HEK293 (cell line): ENCODE measurements at regions not wholly inside any gene's neighbourhood (a gene's known extent, or its start where the extent isn't known, plus 50 kb on each side); places are given as distances from the start of the nearest gene placed in this dataset.

Experiments
- ZNF530 ChIP-seq: fragments of 450-650 bp; formaldehyde crosslinking; IDR thresholded peaks from 2 replicates; pipeline ENCODE4 v1.5.1; 2016; ENCODE audit warnings: low read depth, missing biosample characterization, missing genetic modification characterization
- ZNF621 ChIP-seq: fragments of 450-650 bp; formaldehyde crosslinking; IDR thresholded peaks from 2 replicates; pipeline ENCODE4 v1.5.1; 2017; ENCODE audit warnings: missing biosample characterization, missing genetic modification characterization
- ZNF670 ChIP-seq: fragments of 450-650 bp; formaldehyde crosslinking; IDR thresholded peaks from 2 replicates; pipeline ENCODE4 v1.5.1; 2016; ENCODE audit warnings: missing biosample characterization, missing genetic modification characterization, low read depth
- ZNF830 ChIP-seq: fragments of 450-650 bp; IDR thresholded peaks from 2 replicates; pipeline ENCODE4 v1.5.0; 2018; ENCODE audit warnings: missing biosample characterization, missing genetic modification characterization, low read depth, mild to moderate bottlenecking, moderate library complexity
- TF ChIP-seq, protein P1 (sequence below): fragments of 450-650 bp; formaldehyde crosslinking; IDR thresholded peaks from 2 replicates; pipeline ENCODE4 v1.5.1; 2016; ENCODE audit warnings: missing biosample characterization, missing genetic modification characterization
- TF ChIP-seq, protein P2 (sequence below): fragments of 450-650 bp; formaldehyde crosslinking; IDR thresholded peaks from 2 replicates; pipeline ENCODE4 v1.5.1; 2016; ENCODE audit warnings: missing biosample characterization, missing genetic modification characterization
- TF ChIP-seq, protein P3 (sequence below): fragments of 450-650 bp; formaldehyde crosslinking; IDR thresholded peaks from 2 replicates; pipeline ENCODE4 v1.5.1; 2016; ENCODE audit warnings: missing biosample characterization, missing genetic modification characterization
- TF ChIP-seq, protein P4 (sequence below): fragments of 450-650 bp; formaldehyde crosslinking; IDR thresholded peaks from 2 replicates; pipeline ENCODE4 v1.5.1; 2016; ENCODE audit warnings: missing biosample characterization, missing genetic modification characterization
- TF ChIP-seq, protein P5 (sequence below): fragments of 450-650 bp; formaldehyde crosslinking; IDR thresholded peaks from 2 replicates; pipeline ENCODE4 v1.5.1; 2017; ENCODE audit warnings: missing biosample characterization, missing genetic modification characterization

DNA sequence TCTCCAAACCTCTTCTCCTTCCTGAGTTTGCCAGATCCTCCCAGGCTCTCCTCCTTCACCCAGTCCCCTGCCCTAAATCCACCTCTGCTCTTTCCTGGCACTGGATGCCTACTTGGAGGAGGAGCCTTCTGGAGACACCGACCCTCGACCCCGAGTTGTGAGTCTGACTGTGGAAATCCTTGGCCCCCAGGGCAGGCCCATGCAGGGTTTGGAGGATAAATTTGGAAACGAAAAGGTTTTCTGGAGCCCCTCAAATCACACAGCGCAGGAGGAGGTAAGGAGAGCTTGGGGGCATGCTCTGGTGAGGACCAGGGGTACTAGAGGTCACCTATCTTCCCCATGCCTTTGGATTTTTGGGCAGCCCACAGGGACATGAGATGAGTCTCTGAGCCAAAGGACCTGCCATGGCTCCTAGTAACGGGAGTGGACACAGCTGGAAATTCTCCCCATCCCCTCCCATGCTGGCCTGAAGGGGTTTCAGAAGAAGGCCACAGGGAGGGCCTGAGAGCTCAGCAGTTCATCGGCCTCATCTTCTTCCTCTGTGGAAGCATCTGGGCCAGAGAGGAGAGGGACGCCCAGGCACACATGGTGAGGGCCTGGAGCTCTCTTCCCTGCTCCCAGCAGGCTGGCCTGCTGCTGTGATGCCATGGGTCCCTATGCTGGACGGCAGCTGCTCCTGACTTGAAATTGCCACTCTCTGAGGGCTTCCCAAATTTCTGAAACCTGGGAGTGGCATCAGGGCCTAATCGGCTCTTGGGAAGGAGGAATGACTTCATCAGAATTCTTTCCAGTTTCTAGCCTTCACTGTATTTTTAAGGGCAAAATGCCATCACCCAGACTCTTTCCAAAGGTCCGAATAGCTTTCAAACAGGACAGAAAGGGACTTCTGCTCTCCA is 68.6 kb upstream of the ITGA11 start:
- TF ChIP-seq, protein P1, sequence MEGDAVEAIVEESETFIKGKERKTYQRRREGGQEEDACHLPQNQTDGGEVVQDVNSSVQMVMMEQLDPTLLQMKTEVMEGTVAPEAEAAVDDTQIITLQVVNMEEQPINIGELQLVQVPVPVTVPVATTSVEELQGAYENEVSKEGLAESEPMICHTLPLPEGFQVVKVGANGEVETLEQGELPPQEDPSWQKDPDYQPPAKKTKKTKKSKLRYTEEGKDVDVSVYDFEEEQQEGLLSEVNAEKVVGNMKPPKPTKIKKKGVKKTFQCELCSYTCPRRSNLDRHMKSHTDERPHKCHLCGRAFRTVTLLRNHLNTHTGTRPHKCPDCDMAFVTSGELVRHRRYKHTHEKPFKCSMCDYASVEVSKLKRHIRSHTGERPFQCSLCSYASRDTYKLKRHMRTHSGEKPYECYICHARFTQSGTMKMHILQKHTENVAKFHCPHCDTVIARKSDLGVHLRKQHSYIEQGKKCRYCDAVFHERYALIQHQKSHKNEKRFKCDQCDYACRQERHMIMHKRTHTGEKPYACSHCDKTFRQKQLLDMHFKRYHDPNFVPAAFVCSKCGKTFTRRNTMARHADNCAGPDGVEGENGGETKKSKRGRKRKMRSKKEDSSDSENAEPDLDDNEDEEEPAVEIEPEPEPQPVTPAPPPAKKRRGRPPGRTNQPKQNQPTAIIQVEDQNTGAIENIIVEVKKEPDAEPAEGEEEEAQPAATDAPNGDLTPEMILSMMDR, result no peak
- TF ChIP-seq ZNF830 (tag by site-specific recombination) (no peak), ZNF621 (tag by site-specific recombination) (no peak), ZNF670 (tag by site-specific recombination) (no peak), ZNF530 (tag by site-specific recombination) (no peak)
- TF ChIP-seq, protein P2, sequence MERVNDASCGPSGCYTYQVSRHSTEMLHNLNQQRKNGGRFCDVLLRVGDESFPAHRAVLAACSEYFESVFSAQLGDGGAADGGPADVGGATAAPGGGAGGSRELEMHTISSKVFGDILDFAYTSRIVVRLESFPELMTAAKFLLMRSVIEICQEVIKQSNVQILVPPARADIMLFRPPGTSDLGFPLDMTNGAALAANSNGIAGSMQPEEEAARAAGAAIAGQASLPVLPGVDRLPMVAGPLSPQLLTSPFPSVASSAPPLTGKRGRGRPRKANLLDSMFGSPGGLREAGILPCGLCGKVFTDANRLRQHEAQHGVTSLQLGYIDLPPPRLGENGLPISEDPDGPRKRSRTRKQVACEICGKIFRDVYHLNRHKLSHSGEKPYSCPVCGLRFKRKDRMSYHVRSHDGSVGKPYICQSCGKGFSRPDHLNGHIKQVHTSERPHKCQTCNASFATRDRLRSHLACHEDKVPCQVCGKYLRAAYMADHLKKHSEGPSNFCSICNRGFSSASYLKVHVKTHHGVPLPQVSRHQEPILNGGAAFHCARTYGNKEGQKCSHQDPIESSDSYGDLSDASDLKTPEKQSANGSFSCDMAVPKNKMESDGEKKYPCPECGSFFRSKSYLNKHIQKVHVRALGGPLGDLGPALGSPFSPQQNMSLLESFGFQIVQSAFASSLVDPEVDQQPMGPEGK (tag by site-specific recombination), result no peak
- TF ChIP-seq, protein P3, sequence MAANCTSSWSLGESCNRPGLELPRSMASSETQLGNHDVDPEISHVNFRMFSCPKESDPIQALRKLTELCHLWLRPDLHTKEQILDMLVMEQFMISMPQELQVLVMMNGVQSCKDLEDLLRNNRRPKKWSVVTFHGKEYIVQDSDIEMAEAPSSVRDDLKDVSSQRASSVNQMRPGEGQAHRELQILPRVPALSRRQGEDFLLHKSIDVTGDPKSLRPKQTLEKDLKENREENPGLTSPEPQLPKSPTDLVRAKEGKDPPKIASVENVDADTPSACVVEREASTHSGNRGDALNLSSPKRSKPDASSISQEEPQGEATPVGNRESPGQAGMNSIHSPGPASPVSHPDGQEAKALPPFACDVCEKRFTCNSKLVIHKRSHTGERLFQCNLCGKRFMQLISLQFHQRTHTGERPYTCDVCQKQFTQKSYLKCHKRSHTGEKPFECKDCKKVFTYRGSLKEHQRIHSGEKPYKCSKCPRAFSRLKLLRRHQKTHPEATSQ (tag by site-specific recombination), result no peak
- TF ChIP-seq, protein P4, sequence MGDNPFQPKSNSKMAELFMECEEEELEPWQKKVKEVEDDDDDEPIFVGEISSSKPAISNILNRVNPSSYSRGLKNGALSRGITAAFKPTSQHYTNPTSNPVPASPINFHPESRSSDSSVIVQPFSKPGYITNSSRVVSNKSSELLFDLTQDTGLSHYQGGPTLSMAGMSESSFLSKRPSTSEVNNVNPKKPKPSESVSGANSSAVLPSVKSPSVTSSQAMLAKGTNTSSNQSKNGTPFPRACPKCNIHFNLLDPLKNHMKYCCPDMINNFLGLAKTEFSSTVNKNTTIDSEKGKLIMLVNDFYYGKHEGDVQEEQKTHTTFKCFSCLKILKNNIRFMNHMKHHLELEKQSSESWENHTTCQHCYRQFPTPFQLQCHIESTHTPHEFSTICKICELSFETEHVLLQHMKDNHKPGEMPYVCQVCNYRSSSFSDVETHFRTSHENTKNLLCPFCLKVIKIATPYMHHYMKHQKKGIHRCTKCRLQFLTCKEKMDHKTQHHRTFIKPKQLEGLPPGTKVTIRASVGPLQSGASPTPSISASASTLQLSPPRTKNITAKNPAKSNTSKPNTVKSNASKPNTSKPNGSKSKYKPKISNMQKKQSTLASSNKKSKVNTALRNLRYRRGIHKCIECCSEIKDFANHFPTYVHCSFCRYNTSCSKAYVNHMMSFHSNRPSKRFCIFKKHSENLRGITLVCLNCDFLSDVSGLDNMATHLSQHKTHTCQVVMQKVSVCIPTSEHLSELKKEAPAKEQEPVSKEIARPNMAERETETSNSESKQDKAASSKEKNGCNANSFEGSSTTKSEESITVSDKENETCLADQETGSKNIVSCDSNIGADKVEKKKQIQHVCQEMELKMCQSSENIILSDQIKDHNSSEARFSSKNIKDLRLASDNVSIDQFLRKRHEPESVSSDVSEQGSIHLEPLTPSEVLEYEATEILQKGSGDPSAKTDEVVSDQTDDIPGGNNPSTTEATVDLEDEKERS, result no peak
- TF ChIP-seq, protein P5, sequence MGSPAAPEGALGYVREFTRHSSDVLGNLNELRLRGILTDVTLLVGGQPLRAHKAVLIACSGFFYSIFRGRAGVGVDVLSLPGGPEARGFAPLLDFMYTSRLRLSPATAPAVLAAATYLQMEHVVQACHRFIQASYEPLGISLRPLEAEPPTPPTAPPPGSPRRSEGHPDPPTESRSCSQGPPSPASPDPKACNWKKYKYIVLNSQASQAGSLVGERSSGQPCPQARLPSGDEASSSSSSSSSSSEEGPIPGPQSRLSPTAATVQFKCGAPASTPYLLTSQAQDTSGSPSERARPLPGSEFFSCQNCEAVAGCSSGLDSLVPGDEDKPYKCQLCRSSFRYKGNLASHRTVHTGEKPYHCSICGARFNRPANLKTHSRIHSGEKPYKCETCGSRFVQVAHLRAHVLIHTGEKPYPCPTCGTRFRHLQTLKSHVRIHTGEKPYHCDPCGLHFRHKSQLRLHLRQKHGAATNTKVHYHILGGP (tag by site-specific recombination), result no peak
